Kidney (tissue), 13 donors: ENCODE measurements at regions not wholly inside any gene's neighbourhood (a gene's known extent, or its start where the extent isn't known, plus 50 kb on each side); places are given as distances from the start of the nearest gene placed in this dataset.
A peak's percentile ranks its signal among the peaks of the same experiment; 100 is the strongest.

Experiments used
- DNase-seq, 5 donors: peaks; one replicate each; pipeline ENCODE4 v3.0.0-alpha.2; 2013 to 2020
- FAIRE-seq: peaks from 2 replicates; lab custom pipeline; 2012; peaks lifted over from hg19 to GRCh38; lab: Jason Lieb, UNC
- H3K27ac ChIP-seq, 2 donors: one replicate each; pipeline ENCODE4 v1.7.0; 2013; ENCODE audit warnings: low read depth in 2 of 2, low read length in 2 of 2, inconsistent platforms in 1 of 2
- H3K27me3 ChIP-seq: one replicate; pipeline ENCODE4 v1.7.1; 2013; ENCODE audit warnings: low read length, inconsistent platforms; ENCODE audit not compliant: control insufficient read depth, insufficient read depth
- H3K36me3 ChIP-seq, 3 donors: one replicate each; pipeline versions ENCODE4 v1.7.0 to v1.7.1; 2013; ENCODE audit warnings: low read length in 3 of 3, control low read depth in 1 of 3, inconsistent platforms in 1 of 3; ENCODE audit not compliant: insufficient read depth in 3 of 3, control insufficient read depth in 2 of 3
- H3K4me1 ChIP-seq, 3 donors: one replicate each; pipeline versions ENCODE4 v1.7.0 to v1.7.1; 2013; ENCODE audit warnings: low read length in 3 of 3, inconsistent platforms in 1 of 3, low read depth in 1 of 3; ENCODE audit not compliant: control insufficient read depth in 2 of 3, insufficient read depth in 2 of 3
- H3K4me3 ChIP-seq, 3 donors: one replicate each; pipeline versions ENCODE4 v1.7.0 to v1.8.1; 2013; ENCODE audit warnings: low read length in 3 of 3, control low read depth in 1 of 3, inconsistent platforms in 1 of 3
- H3K9ac ChIP-seq, 3 donors: one replicate each; pipeline versions ENCODE4 v1.7.0 to v1.7.1; 2013; ENCODE audit warnings: low read length in 3 of 3, control low read depth in 1 of 3, inconsistent platforms in 1 of 3
- H3K9me3 ChIP-seq, 3 donors: one replicate each; pipeline versions ENCODE4 v1.7.0 to v1.7.1; 2013; ENCODE audit warnings: low read length in 3 of 3, control low read depth in 1 of 3, inconsistent platforms in 1 of 3; ENCODE audit not compliant: control insufficient read depth in 2 of 3, insufficient read depth in 1 of 3
- CTCF ChIP-seq: IDR thresholded peaks from 3 replicates; pipeline ENCODE4 v1.5.1; 2012; ENCODE audit warnings: mild to moderate bottlenecking, moderate library complexity, borderline replicate concordance; ENCODE audit not compliant: insufficient read depth; ENCODE audit errors: extremely low read depth
- intact Hi-C: fragments of 100-400 bp; cut with DNase I; formaldehyde crosslinking; loops from one replicate; pipeline ENCODE4 v1.11.1; 2022
- donor health status: control.
- donor health status: control.
- donor health status: control.
- donor health status: control.
- donor health status: control.
- donor health status: DM: yes; HTN: yes; CAD: no.
- donor health status: Normal renal cell carcinoma (clear cell type).

GRCh38 chr2:23292024-23292423 lies 93.0 kb upstream of the KLHL29 start:
- intact Hi-C loops, result no loop called here
- TF ChIP-seq CTCF, result no peak
- H3K9me3 ChIP-seq, result no peaks in the 10 kb centered on the region
- no peak for FAIRE-seq
- H3K27me3 ChIP-seq, result no peaks in the 10 kb centered on the region
- peaks cover 0 to 3% (median 2%) of the 10 kb centered on the region in 3 donors for H3K4me1 ChIP-seq
- no peak overlapping the region for H3K27ac ChIP-seq
- DNase-seq, result no peak
- no peaks in the 10 kb centered on the region for H3K36me3 ChIP-seq
- H3K4me3 ChIP-seq, result no peak overlapping the region
- H3K9ac ChIP-seq, result no peak overlapping the region

DNA sequence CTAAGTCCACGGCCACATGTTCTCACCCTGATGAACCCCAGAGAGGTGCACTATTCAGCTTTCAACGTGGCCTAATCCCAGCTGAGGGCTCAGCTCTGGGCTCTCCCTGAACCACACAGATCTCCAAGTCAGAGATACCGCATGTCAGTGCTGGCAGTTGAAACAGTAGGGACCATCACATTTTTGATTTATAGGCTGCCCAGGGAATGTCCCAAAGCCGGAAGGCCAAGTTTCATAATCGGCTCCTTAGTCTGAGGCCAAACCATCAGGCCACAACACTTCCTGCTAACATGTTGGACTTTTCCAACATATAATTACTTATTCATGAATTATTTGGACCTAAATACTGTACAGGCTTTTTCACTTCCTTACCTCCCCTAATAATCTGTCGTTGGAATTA lies 91.9 kb upstream of the KLHL29 start:
- intact Hi-C loops, result no loop called here
- DNase-seq (peak in 1 of 5 donors; percentile 44), FAIRE-seq (no peak)

DNA sequence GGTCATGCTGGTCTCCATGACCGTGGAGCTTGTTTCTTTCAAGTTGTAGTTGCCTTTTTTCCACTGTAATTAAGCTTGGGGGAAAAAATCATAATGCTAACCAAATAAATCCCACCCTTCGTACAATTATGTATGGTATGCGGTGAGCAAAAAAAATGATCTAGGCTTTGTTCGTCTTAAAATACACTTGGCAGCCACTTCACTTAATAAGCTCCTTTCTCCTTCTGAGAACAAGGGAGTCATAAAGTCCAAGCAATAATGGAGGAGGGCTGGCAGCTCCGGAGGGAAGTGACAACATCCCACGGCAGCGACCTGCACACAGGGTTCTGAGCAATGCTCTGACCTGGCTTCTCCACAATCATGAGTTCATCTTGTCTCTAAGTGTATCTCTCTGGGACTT lies 91.2 kb upstream of the KLHL29 start:
- intact Hi-C loops, result no loop called here
- no peak overlapping the region for H3K9ac ChIP-seq
- H3K4me1 ChIP-seq, result peaks cover 0 to 3% (median 0%) of the 10 kb centered on the region in 3 donors
- no peaks in the 10 kb centered on the region for H3K27me3 ChIP-seq
- DNase-seq, result peak in 1 of 5 donors; percentile 36
- no peak for FAIRE-seq
- no peak for TF ChIP-seq CTCF
- H3K9me3 ChIP-seq, result no peaks in the 10 kb centered on the region
- no peak overlapping the region for H3K4me3 ChIP-seq
- H3K27ac ChIP-seq, result no peak overlapping the region
- no peaks in the 10 kb centered on the region for H3K36me3 ChIP-seq

More for the DNA sequence above, 91.9 kb upstream of the KLHL29 start:
- no peak overlapping the region for H3K4me3 ChIP-seq
- H3K27me3 ChIP-seq, result no peaks in the 10 kb centered on the region
- no peak for TF ChIP-seq CTCF
- H3K27ac ChIP-seq, result no peak overlapping the region
- H3K9ac ChIP-seq, result no peak overlapping the region
- no peaks in the 10 kb centered on the region for H3K9me3 ChIP-seq
- peaks cover 0 to 3% (median 0%) of the 10 kb centered on the region in 3 donors for H3K4me1 ChIP-seq
- no peaks in the 10 kb centered on the region for H3K36me3 ChIP-seq

DNA sequence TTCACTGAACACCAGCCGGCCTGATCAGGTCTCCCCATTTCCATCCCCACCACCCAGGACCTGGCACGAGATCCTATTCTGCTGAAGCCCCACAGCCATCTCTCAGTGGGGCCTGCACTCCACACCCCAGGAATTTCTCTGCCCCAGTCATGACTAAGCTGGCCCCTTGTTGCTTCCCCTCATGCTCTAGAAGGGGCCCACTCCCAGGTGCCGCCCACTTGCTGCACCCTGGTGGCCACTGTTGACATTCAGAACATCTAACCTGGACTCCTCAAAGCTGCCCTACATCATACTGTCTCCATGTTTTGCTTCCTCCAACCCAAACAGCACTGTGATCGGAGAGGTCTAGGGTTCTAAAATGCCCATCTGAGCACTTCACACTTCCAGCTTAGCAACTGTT lies 90.7 kb upstream of the KLHL29 start:
- no peak overlapping the region for H3K9ac ChIP-seq
- H3K27ac ChIP-seq, result no peak overlapping the region
- intact Hi-C loops, result no loop called here
- no peaks in the 10 kb centered on the region for H3K36me3 ChIP-seq
- H3K9me3 ChIP-seq, result no peaks in the 10 kb centered on the region
- no peaks in the 10 kb centered on the region for H3K27me3 ChIP-seq
- no peak overlapping the region for H3K4me3 ChIP-seq
- DNase-seq, result no peak
- no peak for TF ChIP-seq CTCF
- no peak for FAIRE-seq
- H3K4me1 ChIP-seq, result peaks cover 0 to 3% (median 0%) of the 10 kb centered on the region in 3 donors
